C4-2B (cell line): ENCODE measurements at regions not wholly inside any gene's neighbourhood (a gene's known extent, or its start where the extent isn't known, plus 50 kb on each side); places are given as distances from the start of the nearest gene placed in this dataset.

Source experiments
- H3K27ac ChIP-seq: fragments of 450-650 bp; 2 replicates; pipeline ENCODE4 v1.5.1; 2017
- CTCF ChIP-seq: fragments of 450-650 bp; conservative IDR thresholded peaks from 2 replicates; pipeline ENCODE4 v1.5.1; 2017; ENCODE audit warnings: mild to moderate bottlenecking
- ZFX ChIP-seq: fragments of 450-650 bp; IDR thresholded peaks from 2 replicates; pipeline ENCODE4 v1.6.1; 2017

- TF ChIP-seq ZFX: no peak
- TF ChIP-seq CTCF: no peak
- H3K27ac ChIP-seq: no peak overlapping the region
These were observed 235.2 kb downstream of the DTHD1 start for GRCh38 chr4:36516522-36517095.

GRCh38 chr4:36523182-36523581 is 241.8 kb downstream of the DTHD1 start:
- TF ChIP-seq CTCF (no peak), ZFX (no peak)
- H3K27ac ChIP-seq: no peak overlapping the region

- TF ChIP-seq ZFX (no peak), CTCF (no peak)
- no peak overlapping the region for H3K27ac ChIP-seq
These were observed 251.4 kb downstream of the DTHD1 start for GRCh38 chr4:36532670-36533379.

- H3K27ac ChIP-seq: no peak overlapping the region
- TF ChIP-seq CTCF (no peak), ZFX (no peak)
These were observed 252.5 kb downstream of the DTHD1 start for GRCh38 chr4:36533944-36534343.

- TF ChIP-seq ZFX (no peak), CTCF (no peak)
- no peak overlapping the region for H3K27ac ChIP-seq
These were observed 266.0 kb downstream of the DTHD1 start for GRCh38 chr4:36547383-36547782.

- no peak overlapping the region for H3K27ac ChIP-seq
- TF ChIP-seq ZFX: no peak
- no peak for TF ChIP-seq CTCF
These were observed 267.8 kb downstream of the DTHD1 start for GRCh38 chr4:36549252-36549651.

DNA sequence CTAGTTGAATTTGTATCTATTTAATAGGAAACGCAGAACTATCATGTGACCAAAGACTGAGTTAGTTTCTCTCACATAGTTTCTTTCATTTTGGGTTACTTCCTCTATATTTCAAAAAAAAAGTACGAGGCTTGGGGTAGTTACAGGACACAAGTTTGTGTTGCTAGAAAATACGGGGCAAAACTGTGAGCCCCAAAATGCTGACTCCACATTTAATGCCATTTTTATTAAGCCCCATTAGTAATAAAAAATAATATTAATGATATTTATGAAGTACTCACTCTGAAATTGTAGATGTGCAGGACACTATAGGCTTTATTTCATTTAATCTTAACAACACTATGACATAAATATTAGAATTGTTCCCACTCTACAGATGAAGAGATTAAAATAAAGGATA is 268.6 kb downstream of the DTHD1 start:
- TF ChIP-seq CTCF: no peak
- TF ChIP-seq ZFX: no peak
- no peak overlapping the region for H3K27ac ChIP-seq
